ENCODE measurements at regions not wholly inside any gene's neighbourhood (a gene's known extent, or its start where the extent isn't known, plus 50 kb on each side); places are given as distances from the start of the nearest gene placed in this dataset.
"Not testable (repeated sequence)": the region's sequence is repeated elsewhere in the genome, so short reads cannot be mapped to it uniquely, and the experiment has no call there.

GRCh38 chr5:1576851-1577250, 53.1 kb upstream of the LPCAT1 start:
- DNase-seq = not testable (repeated sequence)

GRCh38 chr5:1575991-1576714, 52.4 kb upstream of the LPCAT1 start:
- DNase-seq = not testable (repeated sequence)

GRCh38 chr5:1575491-1575890, 51.7 kb upstream of the LPCAT1 start:
- not testable (repeated sequence) for DNase-seq

- DNase-seq = not testable (repeated sequence)
Observed at GRCh38 chr5:1574023-1574318, 50.2 kb upstream of the LPCAT1 start.

- not testable (repeated sequence) for DNase-seq
Observed at GRCh38 chr5:1573217-1574022, 49.7 kb upstream of the LPCAT1 start.
